22Rv1 (cell line): ENCODE measurements at regions not wholly inside any gene's neighbourhood (a gene's known extent, or its start where the extent isn't known, plus 50 kb on each side); places are given as distances from the start of the nearest gene placed in this dataset.

Experiments used
- H3K27ac ChIP-seq: fragments of 450-650 bp; 2 replicates; pipeline ENCODE4 v1.5.1; 2017
- CTCF ChIP-seq: fragments of 450-650 bp; IDR thresholded peaks from 2 replicates; pipeline ENCODE4 v1.5.1; 2017; ENCODE audit warnings: mild to moderate bottlenecking
- ZFX ChIP-seq: fragments of 450-650 bp; IDR thresholded peaks from 2 replicates; pipeline ENCODE4 v1.6.1; 2017; ENCODE audit warnings: antibody characterized with exemption, borderline replicate concordance

- TF ChIP-seq CTCF = no peak
- TF ChIP-seq ZFX = no peak
- no peak overlapping the region for H3K27ac ChIP-seq
Measured at GRCh38 chr5:162434281-162434680, 366.7 kb downstream of the GABRG2 start.

DNA sequence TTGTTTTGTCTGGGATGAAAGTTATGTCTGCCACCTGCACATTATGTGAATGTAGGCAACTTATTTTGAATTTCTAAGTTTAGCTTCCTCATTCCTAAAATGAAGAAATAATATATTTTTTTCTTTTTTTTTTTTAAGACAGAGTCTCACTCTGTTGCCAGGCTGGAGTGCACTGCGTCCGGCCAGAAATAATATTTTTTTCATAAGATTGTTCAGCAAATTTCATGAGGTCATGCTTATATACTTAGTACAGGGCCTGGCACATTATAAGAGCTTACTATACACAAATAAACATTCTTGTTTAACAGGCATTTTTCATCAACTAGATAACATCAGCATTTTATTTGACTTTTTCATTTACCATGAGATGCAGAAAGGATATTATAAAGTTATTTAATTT lies 368.5 kb downstream of the GABRG2 start:
- TF ChIP-seq CTCF (no peak), ZFX (no peak)
- no peak overlapping the region for H3K27ac ChIP-seq

- H3K27ac ChIP-seq = no peak overlapping the region
- no peak for TF ChIP-seq CTCF
Measured at GRCh38 chr5:162444129-162444762, 376.7 kb downstream of the GABRG2 start.

- no peak for TF ChIP-seq ZFX
- no peak for TF ChIP-seq CTCF
- no peak overlapping the region for H3K27ac ChIP-seq
Measured at GRCh38 chr5:162456086-162456485, 388.5 kb downstream of the GABRG2 start.

DNA sequence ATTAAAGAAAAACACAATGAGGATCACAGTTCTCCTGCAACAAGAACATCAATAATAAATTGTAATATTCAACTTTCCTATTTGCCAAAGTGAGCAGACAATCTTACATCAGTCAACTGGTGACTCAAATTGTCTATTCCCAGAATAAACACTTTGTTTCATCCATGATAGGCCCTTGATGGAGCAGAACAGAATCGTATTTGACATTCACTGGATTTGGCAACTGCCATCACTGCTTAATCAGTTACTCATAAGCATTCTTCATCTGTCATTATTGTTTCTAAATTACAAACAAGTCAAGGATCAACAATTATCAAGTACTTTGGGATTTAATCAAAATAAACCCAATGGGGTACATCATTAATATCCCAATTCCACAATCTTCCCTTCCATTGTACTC lies 398.4 kb downstream of the GABRG2 start:
- peak overlapping the region; percentile 19 for H3K27ac ChIP-seq
- no peak for TF ChIP-seq CTCF
- TF ChIP-seq ZFX = no peak

DNA sequence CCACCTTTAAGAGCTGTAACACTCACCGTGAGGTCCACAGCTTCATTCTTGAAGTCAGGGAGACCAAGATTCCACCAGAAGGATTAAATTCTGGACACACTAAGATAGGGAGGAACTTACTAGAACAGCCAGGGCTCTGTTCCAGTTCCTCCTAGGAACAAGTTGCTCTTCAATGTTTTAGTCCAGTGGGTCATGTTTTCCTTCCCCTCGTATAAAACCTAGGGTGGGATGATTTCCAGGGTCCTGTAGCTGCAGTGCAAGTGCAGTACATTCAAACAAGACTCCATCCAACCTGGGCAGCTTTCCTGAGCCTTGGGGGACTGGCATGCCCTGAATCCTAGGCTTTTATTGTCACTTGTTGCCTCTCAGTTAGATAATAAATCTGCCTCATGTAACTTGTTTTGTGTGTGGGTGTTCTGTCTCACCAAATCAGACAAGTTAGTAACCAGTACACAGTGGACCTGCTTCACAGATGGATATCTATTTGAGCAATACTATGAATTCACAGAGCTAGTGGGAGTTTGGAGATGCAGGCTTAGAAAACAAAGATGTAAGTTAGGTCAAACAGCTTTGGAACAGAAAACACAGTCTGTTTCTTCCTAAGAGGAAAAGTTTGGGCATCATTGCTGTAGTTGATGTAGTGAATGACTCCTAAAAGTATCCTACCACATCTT lies 405.6 kb downstream of the GABRG2 start:
- TF ChIP-seq CTCF (no peak), ZFX (no peak)
- no peak overlapping the region for H3K27ac ChIP-seq

GRCh38 chr5:162474239-162474638 lies 406.7 kb downstream of the GABRG2 start:
- TF ChIP-seq CTCF (no peak), ZFX (no peak)
- H3K27ac ChIP-seq = no peak overlapping the region
